ENCODE measurements at regions not wholly inside any gene's neighbourhood (a gene's known extent, or its start where the extent isn't known, plus 50 kb on each side); places are given as distances from the start of the nearest gene placed in this dataset.

DNA sequence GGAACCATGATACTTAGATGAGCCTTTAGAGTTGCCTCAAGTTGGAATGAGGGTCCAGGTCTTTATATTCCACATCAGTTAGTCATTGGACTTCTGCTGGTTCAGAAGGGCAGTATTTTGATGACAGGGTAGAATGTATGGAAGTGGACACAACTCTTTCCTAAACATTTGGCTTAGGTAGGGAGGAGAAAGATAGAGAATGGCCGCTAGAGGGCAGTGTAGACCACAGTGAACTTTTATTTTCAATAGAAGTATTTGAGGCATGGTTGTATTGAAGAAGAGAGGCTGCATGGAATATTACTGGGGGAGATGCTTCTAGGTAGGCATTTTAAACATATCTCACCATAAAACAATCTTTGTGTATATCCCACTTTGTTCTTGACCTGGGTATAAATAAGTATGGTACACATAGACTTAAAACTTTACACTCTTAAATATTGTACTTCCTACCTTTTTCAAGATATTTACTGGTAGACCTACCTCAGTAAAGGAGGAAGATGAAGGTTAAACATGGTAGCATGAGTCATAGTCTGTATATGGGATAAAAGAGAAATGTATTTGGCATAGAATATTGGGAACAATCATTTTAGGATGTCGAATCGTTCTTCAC is 497.6 kb upstream of the FAM98A start:
- TF ChIP-seq, protein P1, sequence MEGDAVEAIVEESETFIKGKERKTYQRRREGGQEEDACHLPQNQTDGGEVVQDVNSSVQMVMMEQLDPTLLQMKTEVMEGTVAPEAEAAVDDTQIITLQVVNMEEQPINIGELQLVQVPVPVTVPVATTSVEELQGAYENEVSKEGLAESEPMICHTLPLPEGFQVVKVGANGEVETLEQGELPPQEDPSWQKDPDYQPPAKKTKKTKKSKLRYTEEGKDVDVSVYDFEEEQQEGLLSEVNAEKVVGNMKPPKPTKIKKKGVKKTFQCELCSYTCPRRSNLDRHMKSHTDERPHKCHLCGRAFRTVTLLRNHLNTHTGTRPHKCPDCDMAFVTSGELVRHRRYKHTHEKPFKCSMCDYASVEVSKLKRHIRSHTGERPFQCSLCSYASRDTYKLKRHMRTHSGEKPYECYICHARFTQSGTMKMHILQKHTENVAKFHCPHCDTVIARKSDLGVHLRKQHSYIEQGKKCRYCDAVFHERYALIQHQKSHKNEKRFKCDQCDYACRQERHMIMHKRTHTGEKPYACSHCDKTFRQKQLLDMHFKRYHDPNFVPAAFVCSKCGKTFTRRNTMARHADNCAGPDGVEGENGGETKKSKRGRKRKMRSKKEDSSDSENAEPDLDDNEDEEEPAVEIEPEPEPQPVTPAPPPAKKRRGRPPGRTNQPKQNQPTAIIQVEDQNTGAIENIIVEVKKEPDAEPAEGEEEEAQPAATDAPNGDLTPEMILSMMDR (IDR thresholded peaks at IDR 0.05), result peak; percentile 50 to 80 (median 61)
- TF ChIP-seq EP300 (IDR thresholded peaks at IDR 0.05), result no peak

Data from tibial nerve (tissue), 4 donors.